H1 (cell line): ENCODE measurements at regions not wholly inside any gene's neighbourhood (a gene's known extent, or its start where the extent isn't known, plus 50 kb on each side); places are given as distances from the start of the nearest gene placed in this dataset.

ENCODE experiments used
- CTCF ChIA-PET: fragments of 300-600 bp; sonication (Branson Sonifier 250); formaldehyde crosslinking; loops from one replicate; lab custom pipeline; 2021; ENCODE audit not compliant: partially characterized antibody; lab: Charles Lee
- POLR2A ChIA-PET: fragments of 300-600 bp; sonication (Branson Sonifier 250); formaldehyde crosslinking; loops from one replicate; lab custom pipeline; 2021; ENCODE audit warnings: inconsistent platforms; ENCODE audit not compliant: partially characterized antibody; lab: Charles Lee
- DNase-seq, 2 experiments: peaks; one replicate each; pipeline versions ENCODE4 v3.0.0 to v3.0.0-alpha.2; 2010 to 2022; ENCODE audit warnings: low spot score in 2 of 2, low read depth in 1 of 2, mixed read lengths in 1 of 2
- FAIRE-seq: peaks from 2 replicates; lab custom pipeline; 2011; peaks lifted over from hg19 to GRCh38; lab: Jason Lieb, UNC
- H2AFZ ChIP-seq: 2 replicates; pipeline ENCODE4 v1.8.1; 2012; ENCODE audit warnings: low read length, inconsistent platforms
- H2AK5ac ChIP-seq: 2 replicates; pipeline ENCODE4 v1.6.1; 2013; ENCODE audit warnings: low read depth, low read length
- H2BK120ac ChIP-seq: replicated peaks from 2 replicates; pipeline ENCODE3; 2013; ENCODE audit warnings: low read depth, low read length, inconsistent platforms
- H2BK12ac ChIP-seq: 2 replicates; pipeline ENCODE4 v1.6.1; 2013; ENCODE audit warnings: low read depth, low read length
- H2BK15ac ChIP-seq: 2 replicates; pipeline ENCODE4 v1.6.1; 2013; ENCODE audit warnings: low read length
- H2BK20ac ChIP-seq: 2 replicates; pipeline ENCODE4 v1.6.1; 2013; ENCODE audit warnings: low read length
- H2BK5ac ChIP-seq: 2 replicates; pipeline ENCODE4 v1.6.1; 2013; ENCODE audit warnings: low read depth, low read length
- H3K14ac ChIP-seq: 2 replicates; pipeline ENCODE4 v1.6.1; 2013; ENCODE audit warnings: inconsistent platforms; ENCODE audit not compliant: insufficient read length
- H3K18ac ChIP-seq: 2 replicates; pipeline ENCODE4 v1.6.1; 2013; ENCODE audit warnings: low read length; ENCODE audit errors: extremely low read depth
- H3K23ac ChIP-seq: 2 replicates; pipeline ENCODE4 v1.6.1; 2013; ENCODE audit warnings: inconsistent platforms; ENCODE audit not compliant: insufficient read length
- H3K23me2 ChIP-seq: 2 replicates; pipeline ENCODE4 v1.6.1; 2013; ENCODE audit warnings: low read depth, low read length
- H3K27ac ChIP-seq: 2 replicates; pipeline ENCODE4 v1.6.1; 2011; ENCODE audit warnings: low read depth, low read length, inconsistent platforms
- H3K27me3 ChIP-seq, 4 experiments: replicated peaks in 1 of 4; 1 replicate in 1 of 4; 2 replicates in 3 of 4; pipeline versions ENCODE4 v1.6.1 to v1.8.1; 2011 to 2013; ENCODE audit warnings: low read length in 3 of 4, mild to moderate bottlenecking in 3 of 4, inconsistent platforms in 2 of 4, mixed read lengths in 2 of 4, moderate library complexity in 1 of 4; ENCODE audit not compliant: control insufficient read depth in 3 of 4, insufficient read depth in 3 of 4; ENCODE audit errors: extremely low read depth in 1 of 4
- H3K36me3 ChIP-seq, 4 experiments: 2 replicates each; pipeline versions ENCODE4 v1.6.1 to v1.8.1; 2011 to 2013; ENCODE audit warnings: mild to moderate bottlenecking in 4 of 4, low read length in 3 of 4, moderate library complexity in 2 of 4, control low read depth in 1 of 4, inconsistent platforms in 1 of 4; ENCODE audit not compliant: insufficient read depth in 4 of 4, control insufficient read depth in 2 of 4
- H3K4ac ChIP-seq: replicated peaks from 2 replicates; pipeline ENCODE3; 2013; ENCODE audit warnings: low read length, low read depth, mixed read lengths, inconsistent platforms; ENCODE audit not compliant: insufficient read length
- H3K4me1 ChIP-seq, 4 experiments: replicated peaks in 1 of 4; 1 replicate in 1 of 4; 2 replicates in 3 of 4; pipeline versions ENCODE4 v1.6.1 to v1.8.1; 2011 to 2013; ENCODE audit warnings: low read length in 3 of 4, inconsistent platforms in 2 of 4, mixed read lengths in 1 of 4; ENCODE audit not compliant: insufficient read depth in 4 of 4, control insufficient read depth in 3 of 4
- H3K4me2 ChIP-seq, 2 experiments: 2 replicates each; pipeline versions ENCODE4 v1.6.1 to v1.8.1; 2011 to 2013; ENCODE audit warnings: low read depth in 2 of 2, low read length in 2 of 2, control low read depth in 1 of 2, inconsistent platforms in 1 of 2, mild to moderate bottlenecking in 1 of 2; ENCODE audit not compliant: insufficient read depth in 1 of 2
- H3K4me3 ChIP-seq, 4 experiments: fragments of 200-600, 300-600 bp in 1 of 4; sonication (generic), shearing (Covaris generic), sonication (Bioruptor Twin) in 1 of 4; 2 replicates each; pipeline versions ENCODE4 v1.5.1 to v1.8.1; 2011 to 2016; ENCODE audit warnings: low read length in 4 of 4, low read depth in 3 of 4, control low read depth in 2 of 4, inconsistent platforms in 2 of 4, mild to moderate bottlenecking in 2 of 4, mixed read lengths in 1 of 4, moderate library complexity in 1 of 4; ENCODE audit not compliant: insufficient read depth in 2 of 4; ENCODE audit errors: extremely low read depth in 1 of 4
- H3K56ac ChIP-seq: replicated peaks from 2 replicates; pipeline ENCODE3; 2013; ENCODE audit warnings: low read depth, mild to moderate bottlenecking, mixed read lengths, low read length, inconsistent platforms; ENCODE audit not compliant: insufficient read length
- H3K79me1 ChIP-seq: 2 replicates; pipeline ENCODE4 v1.6.1; 2013; ENCODE audit warnings: low read depth, low read length, control low read depth
- H3K79me2 ChIP-seq, 2 experiments: 2 replicates each; pipeline versions ENCODE4 v1.6.1 to v1.8.1; 2012 to 2013; ENCODE audit warnings: low read length in 2 of 2, mild to moderate bottlenecking in 2 of 2, inconsistent platforms in 1 of 2; ENCODE audit not compliant: insufficient read depth in 2 of 2, control insufficient read depth in 1 of 2
- H3K9ac ChIP-seq, 4 experiments: replicated peaks in 1 of 4; 1 replicate in 1 of 4; 2 replicates in 3 of 4; pipeline versions ENCODE4 v1.6.1 to v1.8.1; 2011 to 2013; ENCODE audit warnings: low read depth in 3 of 4, low read length in 3 of 4, control low read depth in 2 of 4, mild to moderate bottlenecking in 2 of 4, moderate library complexity in 2 of 4, inconsistent platforms in 1 of 4; ENCODE audit errors: extremely low read depth in 1 of 4
- H3K9me3 ChIP-seq, 2 experiments: 2 replicates each; pipeline versions ENCODE4 v1.6.1 to v1.8.1; 2012 to 2013; ENCODE audit warnings: mild to moderate bottlenecking in 2 of 2, moderate library complexity in 2 of 2, control low read depth in 1 of 2, inconsistent platforms in 1 of 2, low read depth in 1 of 2, low read length in 1 of 2, mixed read lengths in 1 of 2; ENCODE audit not compliant: insufficient read depth in 2 of 2
- H4K20me1 ChIP-seq, 2 experiments: replicated peaks in 1 of 2; 2 replicates each; pipeline versions ENCODE3 to v1.8.1; 2011 to 2013; ENCODE audit warnings: inconsistent platforms in 2 of 2, low read length in 2 of 2, mild to moderate bottlenecking in 1 of 2; ENCODE audit not compliant: insufficient read depth in 2 of 2, control insufficient read depth in 1 of 2
- H4K5ac ChIP-seq: 2 replicates; pipeline ENCODE4 v1.6.1; 2013; ENCODE audit warnings: low read length, low read depth, mixed read lengths, inconsistent platforms; ENCODE audit not compliant: insufficient read length
- H4K8ac ChIP-seq: 2 replicates; pipeline ENCODE4 v1.8.0; 2013; ENCODE audit warnings: mild to moderate bottlenecking, moderate library complexity, low read length, inconsistent platforms; ENCODE audit not compliant: insufficient read depth; ENCODE audit errors: extremely low read depth
- H4K91ac ChIP-seq: replicated peaks from 2 replicates; pipeline ENCODE3; 2013; ENCODE audit warnings: low read length, mixed read lengths, inconsistent platforms; ENCODE audit not compliant: insufficient read length
- ATF2 ChIP-seq: IDR thresholded peaks from 2 replicates; pipeline ENCODE4 v1.6.1; 2012; ENCODE audit warnings: low read length, inconsistent platforms
- BRCA1 ChIP-seq: IDR thresholded peaks from 2 replicates; pipeline ENCODE4 v1.6.1; 2012; ENCODE audit warnings: low read depth, low read length, improper control_type of control experiment
- EP300 ChIP-seq, 2 experiments: IDR thresholded peaks; 1 replicate in 1 of 2; 2 replicates in 1 of 2; pipeline ENCODE4 v1.6.1; 2011 to 2012; ENCODE audit warnings: low read depth in 2 of 2, low read length in 2 of 2, mild to moderate bottlenecking in 2 of 2, borderline replicate concordance in 1 of 2, inconsistent platforms in 1 of 2, moderate library complexity in 1 of 2
- GABPA ChIP-seq: IDR thresholded peaks from 2 replicates; pipeline ENCODE4 v1.6.1; 2011; ENCODE audit warnings: mild to moderate bottlenecking, low read length, moderate library complexity, borderline replicate concordance; ENCODE audit not compliant: insufficient read depth
- JUND ChIP-seq: IDR thresholded peaks from 2 replicates; pipeline ENCODE4 v1.6.1; 2011; ENCODE audit warnings: mild to moderate bottlenecking, improper control_type of control experiment, low read length
- KDM1A ChIP-seq: fragments of 200-600, 300-600 bp; sonication (generic); IDR thresholded peaks from 2 replicates; pipeline ENCODE4 v1.7.1; 2016; ENCODE audit warnings: mild to moderate bottlenecking, low read length, borderline replicate concordance
- KDM5A ChIP-seq: fragments of 200-600 bp; IDR thresholded peaks from 2 replicates; pipeline ENCODE4 v1.7.1; 2012; ENCODE audit warnings: mild to moderate bottlenecking, low read length, inconsistent platforms, mixed read lengths
- MAFK ChIP-seq: IDR thresholded peaks from 2 replicates; pipeline ENCODE4 v1.6.1; 2012; ENCODE audit warnings: low read depth, mild to moderate bottlenecking, improper control_type of control experiment, low read length
- POLR2A ChIP-seq, 2 experiments: IDR thresholded peaks; 1 replicate in 1 of 2; 2 replicates in 1 of 2; pipeline ENCODE4 v1.6.1; 2011; ENCODE audit warnings: low read depth in 2 of 2, low read length in 2 of 2, mild to moderate bottlenecking in 2 of 2; ENCODE audit errors: control extremely low read depth in 1 of 2
- SP1 ChIP-seq: IDR thresholded peaks from 2 replicates; pipeline ENCODE4 v1.6.1; 2011; ENCODE audit warnings: low read depth, low read length
- SP2 ChIP-seq: IDR thresholded peaks from 2 replicates; pipeline ENCODE4 v1.6.1; 2012; ENCODE audit warnings: mild to moderate bottlenecking, low read length, inconsistent platforms
- TAF1 ChIP-seq: IDR thresholded peaks from 2 replicates; pipeline ENCODE4 v1.6.1; 2011; ENCODE audit warnings: mild to moderate bottlenecking, low read depth, low read length
- TCF12 ChIP-seq: IDR thresholded peaks from 2 replicates; pipeline ENCODE4 v1.6.1; 2011; ENCODE audit warnings: low read depth, mild to moderate bottlenecking, low read length
- WGBS, 2 experiments: shearing (Covaris generic) in 1 of 2; methylation state at CpG; one replicate each; pipeline versions ENCODE4 v1.1.6 to v1.1.7; 2013 to 2015; ENCODE audit warnings: low lambda C conversion rate in 2 of 2, mixed read lengths in 2 of 2, inconsistent platforms in 1 of 2, low coverage in 1 of 2, missing lambda C conversion rate in 1 of 2; ENCODE audit not compliant: insufficient replicate concordance in 2 of 2, insufficient coverage in 1 of 2, insufficient read length in 1 of 2; ENCODE audit errors: extremely low coverage in 1 of 2, missing lambda C conversion rate in 1 of 2; 5-methylcytosine and 5-hydroxymethylcytosine counted together

GRCh38 chr3:165538166-165538565 is 299.1 kb downstream of the BCHE start:
- CTCF ChIA-PET = interaction anchor here (0.7 to 1.0 kb wide), 2 partner anchors 178 to 916 kb away, joined by 3 read pairs; no protein-coding TSS in a partner anchor
- Histone ChIP-seq H3K23ac (no peak overlapping the region), H3K79me2 (no peaks in the 10 kb centered on the region), H3K4ac (no peak overlapping the region), H2BK15ac (no peak overlapping the region), H3K4me2 (no peak overlapping the region), H2BK5ac (no peak overlapping the region), H3K9me3 (no peaks in the 10 kb centered on the region), H2BK12ac (no peak overlapping the region), H4K8ac (no peak overlapping the region), H3K27ac (no peak overlapping the region), H4K20me1 (no peaks in the 10 kb centered on the region), H3K14ac (no peak overlapping the region), H3K9ac (no peak overlapping the region), H3K4me1 (no peaks in the 10 kb centered on the region), H3K4me3 (no peak overlapping the region), H2AFZ (no peak overlapping the region), H4K91ac (no peak overlapping the region), H3K18ac (no peak overlapping the region), H3K23me2 (no peaks in the 10 kb centered on the region), H2BK20ac (no peak overlapping the region), H3K79me1 (no peaks in the 10 kb centered on the region), H2BK120ac (no peak overlapping the region), H2AK5ac (no peak overlapping the region), H4K5ac (no peak overlapping the region), H3K56ac (no peak overlapping the region), H3K36me3 (no peaks in the 10 kb centered on the region), H3K27me3 (no peaks in the 10 kb centered on the region)
- DNase-seq (no peak), FAIRE-seq (no peak)
- TF ChIP-seq JUND (no peak), KDM1A (no peak), MAFK (no peak), POLR2A (IDR thresholded peaks at IDR 0.05; ENCODE audit: control extremely low read depth in 1 of 2, low read depth in 2 of 2, low read length in 2 of 2) (no peak), TCF12 (no peak), TAF1 (no peak), SP2 (no peak), BRCA1 (no peak), ATF2 (no peak), EP300 (IDR thresholded peaks at IDR 0.05; ENCODE audit: borderline replicate concordance in 1 of 2, low read depth in 2 of 2, low read length in 2 of 2) (no peak), SP1 (no peak), KDM5A (no peak), GABPA (no peak)
- POLR2A ChIA-PET = no interaction called here
- 97% methylated on average over 2 of the region's 2 CpGs; no CpG with 5 or more reads in 1 of the 2 experiments for WGBS, 2 experiments
